GM23338 (cell line): ENCODE measurements at regions not wholly inside any gene's neighbourhood (a gene's known extent, or its start where the extent isn't known, plus 50 kb on each side); places are given as distances from the start of the nearest gene placed in this dataset.

ENCODE experiments used
- CREB1 ChIP-seq: fragments of 250-450 bp; sonication (Bioruptor Pico); IDR thresholded peaks from 2 replicates; pipeline ENCODE4 v1.5.0; 2020; ENCODE audit warnings: low read depth, mild to moderate bottlenecking, moderate library complexity
- EZH2 ChIP-seq: fragments of 200-600 bp; sonication (generic); IDR thresholded peaks from one replicate; pipeline ENCODE4 v1.8.0; 2017; ENCODE audit warnings: antibody characterized with exemption, mild to moderate bottlenecking, low read depth; ENCODE audit not compliant: unreplicated experiment
- EZH2phosphoT487 ChIP-seq: fragments of 200-600 bp; sonication (generic); IDR thresholded peaks from one replicate; pipeline ENCODE4 v1.8.1; 2018; ENCODE audit warnings: antibody characterized with exemption; ENCODE audit not compliant: unreplicated experiment
- JUNB ChIP-seq: IDR thresholded peaks from one replicate; pipeline ENCODE4 v1.6.1; 2016; ENCODE audit warnings: antibody characterized with exemption; ENCODE audit not compliant: unreplicated experiment
- POLR2AphosphoS5 ChIP-seq: IDR thresholded peaks from 2 replicates; pipeline ENCODE4 v1.6.1; 2016; ENCODE audit warnings: antibody characterized with exemption, low read depth
- ZNF331 ChIP-seq: fragments of 250-450 bp; sonication (Bioruptor Pico); IDR thresholded peaks from 2 replicates; pipeline ENCODE4 v1.5.0; 2020; ENCODE audit warnings: low read depth, mild to moderate bottlenecking, moderate library complexity
- TF ChIP-seq, protein P1 (sequence below), 2 experiments: fragments of 200-600 bp in 1 of 2; sonication (generic) in 1 of 2; conservative IDR thresholded peaks; 2 replicates each; pipeline versions ENCODE4 v1.5.1 to v1.6.1; 2016 to 2017; ENCODE audit warnings: antibody characterized with exemption in 2 of 2, low read depth in 2 of 2, mild to moderate bottlenecking in 2 of 2, moderate library complexity in 1 of 2
- TF ChIP-seq, protein P2 (sequence below): IDR thresholded peaks from one replicate; pipeline ENCODE4 v1.6.1; 2018; ENCODE audit warnings: antibody characterized with exemption; ENCODE audit not compliant: unreplicated experiment
- TF ChIP-seq, protein P3 (sequence below): IDR thresholded peaks from 2 replicates; pipeline ENCODE4 v1.6.1; 2016; ENCODE audit warnings: antibody characterized with exemption

DNA sequence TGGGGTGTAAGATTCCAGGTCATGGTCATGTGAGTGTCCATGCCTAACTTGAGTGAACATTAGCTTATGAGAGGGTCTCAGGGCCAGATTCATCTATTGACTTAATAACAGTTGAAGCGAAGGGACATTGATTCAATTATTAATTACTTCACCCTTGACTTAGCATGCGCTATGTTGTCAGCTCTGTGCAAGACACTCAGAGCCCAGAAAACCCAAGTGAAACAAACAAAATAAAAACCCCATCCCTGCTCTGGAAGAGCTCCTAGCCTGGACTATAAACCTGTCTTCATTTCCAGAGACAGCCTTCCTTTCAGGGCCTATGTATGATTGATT lies 66.0 kb upstream of the TNS3 start:
- TF ChIP-seq, protein P1, sequence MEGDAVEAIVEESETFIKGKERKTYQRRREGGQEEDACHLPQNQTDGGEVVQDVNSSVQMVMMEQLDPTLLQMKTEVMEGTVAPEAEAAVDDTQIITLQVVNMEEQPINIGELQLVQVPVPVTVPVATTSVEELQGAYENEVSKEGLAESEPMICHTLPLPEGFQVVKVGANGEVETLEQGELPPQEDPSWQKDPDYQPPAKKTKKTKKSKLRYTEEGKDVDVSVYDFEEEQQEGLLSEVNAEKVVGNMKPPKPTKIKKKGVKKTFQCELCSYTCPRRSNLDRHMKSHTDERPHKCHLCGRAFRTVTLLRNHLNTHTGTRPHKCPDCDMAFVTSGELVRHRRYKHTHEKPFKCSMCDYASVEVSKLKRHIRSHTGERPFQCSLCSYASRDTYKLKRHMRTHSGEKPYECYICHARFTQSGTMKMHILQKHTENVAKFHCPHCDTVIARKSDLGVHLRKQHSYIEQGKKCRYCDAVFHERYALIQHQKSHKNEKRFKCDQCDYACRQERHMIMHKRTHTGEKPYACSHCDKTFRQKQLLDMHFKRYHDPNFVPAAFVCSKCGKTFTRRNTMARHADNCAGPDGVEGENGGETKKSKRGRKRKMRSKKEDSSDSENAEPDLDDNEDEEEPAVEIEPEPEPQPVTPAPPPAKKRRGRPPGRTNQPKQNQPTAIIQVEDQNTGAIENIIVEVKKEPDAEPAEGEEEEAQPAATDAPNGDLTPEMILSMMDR (conservative IDR thresholded peaks at IDR 0.05; ENCODE audit: low read depth in 2 of 2): no peak
- TF ChIP-seq JUNB (no peak), EZH2 (no peak), CREB1 (CRISPR knock-in tag) (no peak), POLR2AphosphoS5 (no peak), EZH2phosphoT487 (no peak), ZNF331 (CRISPR knock-in tag) (no peak)
- TF ChIP-seq, protein P2, sequence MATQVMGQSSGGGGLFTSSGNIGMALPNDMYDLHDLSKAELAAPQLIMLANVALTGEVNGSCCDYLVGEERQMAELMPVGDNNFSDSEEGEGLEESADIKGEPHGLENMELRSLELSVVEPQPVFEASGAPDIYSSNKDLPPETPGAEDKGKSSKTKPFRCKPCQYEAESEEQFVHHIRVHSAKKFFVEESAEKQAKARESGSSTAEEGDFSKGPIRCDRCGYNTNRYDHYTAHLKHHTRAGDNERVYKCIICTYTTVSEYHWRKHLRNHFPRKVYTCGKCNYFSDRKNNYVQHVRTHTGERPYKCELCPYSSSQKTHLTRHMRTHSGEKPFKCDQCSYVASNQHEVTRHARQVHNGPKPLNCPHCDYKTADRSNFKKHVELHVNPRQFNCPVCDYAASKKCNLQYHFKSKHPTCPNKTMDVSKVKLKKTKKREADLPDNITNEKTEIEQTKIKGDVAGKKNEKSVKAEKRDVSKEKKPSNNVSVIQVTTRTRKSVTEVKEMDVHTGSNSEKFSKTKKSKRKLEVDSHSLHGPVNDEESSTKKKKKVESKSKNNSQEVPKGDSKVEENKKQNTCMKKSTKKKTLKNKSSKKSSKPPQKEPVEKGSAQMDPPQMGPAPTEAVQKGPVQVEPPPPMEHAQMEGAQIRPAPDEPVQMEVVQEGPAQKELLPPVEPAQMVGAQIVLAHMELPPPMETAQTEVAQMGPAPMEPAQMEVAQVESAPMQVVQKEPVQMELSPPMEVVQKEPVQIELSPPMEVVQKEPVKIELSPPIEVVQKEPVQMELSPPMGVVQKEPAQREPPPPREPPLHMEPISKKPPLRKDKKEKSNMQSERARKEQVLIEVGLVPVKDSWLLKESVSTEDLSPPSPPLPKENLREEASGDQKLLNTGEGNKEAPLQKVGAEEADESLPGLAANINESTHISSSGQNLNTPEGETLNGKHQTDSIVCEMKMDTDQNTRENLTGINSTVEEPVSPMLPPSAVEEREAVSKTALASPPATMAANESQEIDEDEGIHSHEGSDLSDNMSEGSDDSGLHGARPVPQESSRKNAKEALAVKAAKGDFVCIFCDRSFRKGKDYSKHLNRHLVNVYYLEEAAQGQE: no peak
- TF ChIP-seq, protein P3, sequence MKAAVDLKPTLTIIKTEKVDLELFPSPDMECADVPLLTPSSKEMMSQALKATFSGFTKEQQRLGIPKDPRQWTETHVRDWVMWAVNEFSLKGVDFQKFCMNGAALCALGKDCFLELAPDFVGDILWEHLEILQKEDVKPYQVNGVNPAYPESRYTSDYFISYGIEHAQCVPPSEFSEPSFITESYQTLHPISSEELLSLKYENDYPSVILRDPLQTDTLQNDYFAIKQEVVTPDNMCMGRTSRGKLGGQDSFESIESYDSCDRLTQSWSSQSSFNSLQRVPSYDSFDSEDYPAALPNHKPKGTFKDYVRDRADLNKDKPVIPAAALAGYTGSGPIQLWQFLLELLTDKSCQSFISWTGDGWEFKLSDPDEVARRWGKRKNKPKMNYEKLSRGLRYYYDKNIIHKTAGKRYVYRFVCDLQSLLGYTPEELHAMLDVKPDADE: no peak
